H54 (cell line): ENCODE measurements at regions not wholly inside any gene's neighbourhood (a gene's known extent, or its start where the extent isn't known, plus 50 kb on each side); places are given as distances from the start of the nearest gene placed in this dataset.
A peak's percentile ranks its signal among the peaks of the same experiment; 100 is the strongest.

Experiments
- DNase-seq: peaks from one replicate; pipeline ENCODE4 v3.0.0; 2011; ENCODE audit warnings: low spot score, mixed read lengths; ENCODE audit not compliant: insufficient read length
- FAIRE-seq: peaks from 3 replicates; lab custom pipeline; 2011; peaks lifted over from hg19 to GRCh38; lab: Jason Lieb, UNC
- POLR2A ChIP-seq: IDR thresholded peaks from 2 replicates; pipeline ENCODE4 v1.6.1; 2011; ENCODE audit warnings: low read depth, mild to moderate bottlenecking, low read length

DNA sequence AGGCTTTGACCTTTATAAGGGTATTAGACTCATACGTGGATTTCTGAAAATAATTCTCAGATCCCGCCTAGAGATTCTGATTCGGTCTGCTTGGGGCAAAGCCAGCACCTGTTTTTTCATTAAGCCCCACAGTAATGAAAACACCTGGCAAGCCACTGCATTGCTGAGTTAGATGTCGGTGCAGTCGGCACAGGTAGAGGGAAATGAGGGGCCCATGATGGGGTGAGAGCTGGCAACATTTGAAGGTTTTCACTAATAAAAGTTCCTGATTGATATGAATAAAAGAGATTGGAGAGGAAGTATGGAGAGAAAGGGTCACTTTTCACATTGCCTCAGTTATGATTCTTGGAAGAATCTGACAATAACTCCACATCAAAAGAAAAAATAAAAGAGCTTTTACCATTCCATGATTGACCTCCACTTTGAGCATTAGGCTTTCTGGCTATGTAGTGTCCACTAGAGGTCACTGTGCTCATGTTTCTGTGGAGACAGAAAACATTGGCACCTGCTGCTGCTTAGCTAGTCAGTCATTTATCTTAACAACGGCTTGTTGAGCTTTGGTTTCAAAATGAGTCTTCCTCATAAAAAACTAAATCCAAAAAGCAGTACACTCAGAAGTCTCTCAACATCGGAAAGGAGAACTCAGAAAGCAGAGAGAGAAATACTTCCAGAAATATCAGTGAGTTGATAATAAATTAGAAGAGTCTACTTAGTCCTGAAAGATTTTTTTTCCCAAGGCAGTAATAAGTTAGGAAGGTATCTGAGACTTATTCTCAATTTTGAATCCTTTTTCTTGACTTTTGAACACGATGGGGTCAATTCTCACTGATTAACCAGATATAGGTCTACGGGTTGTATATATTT is 53.3 kb upstream of the KLHL31 start:
- FAIRE-seq (peak; percentile 88), DNase-seq (peak; percentile 40)
- TF ChIP-seq POLR2A = no peak

DNA sequence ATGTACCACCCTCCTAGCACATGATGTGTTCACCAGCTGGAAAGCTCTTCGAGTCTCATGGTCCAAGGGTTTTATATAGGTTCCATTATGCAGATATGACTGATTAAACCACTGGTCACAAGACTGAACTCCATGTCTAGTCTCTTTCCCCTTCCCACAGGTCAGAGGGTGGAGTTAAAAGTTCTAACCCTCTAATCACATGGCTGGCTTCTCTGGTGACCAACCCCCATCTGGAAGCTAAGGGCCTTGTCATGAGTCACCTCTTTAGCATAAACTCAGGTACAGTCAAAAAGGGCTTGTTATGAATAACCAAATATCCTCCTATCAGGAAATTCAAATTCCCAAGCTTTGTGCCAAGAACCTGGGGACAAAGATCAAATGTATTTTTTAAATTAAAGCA is 52.0 kb upstream of the KLHL31 start:
- FAIRE-seq (no peak), DNase-seq (no peak)
- TF ChIP-seq POLR2A = no peak

DNA sequence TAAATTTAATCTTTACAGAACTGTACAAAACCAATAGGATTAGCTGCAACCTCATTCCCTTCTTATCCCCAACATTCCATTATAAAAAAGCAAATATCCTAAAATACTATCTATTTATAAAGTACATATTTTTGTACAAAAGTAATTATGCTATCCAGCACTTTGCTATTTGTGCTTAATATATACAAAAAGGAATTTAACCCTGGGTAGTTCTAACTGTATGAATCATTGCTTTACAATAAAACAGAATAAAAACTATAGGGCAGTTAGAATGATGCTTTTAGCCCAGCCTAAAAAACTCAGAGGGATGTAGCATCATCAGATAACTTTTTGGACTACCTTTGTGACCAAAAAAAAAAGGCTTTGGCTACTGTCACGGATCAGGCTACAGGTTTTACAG is 49.9 kb upstream of the KLHL31 start:
- DNase-seq = no peak
- no peak for FAIRE-seq
- no peak for TF ChIP-seq POLR2A
